Lower leg skin (tissue), 4 donors: ENCODE measurements at regions not wholly inside any gene's neighbourhood (a gene's known extent, or its start where the extent isn't known, plus 50 kb on each side); places are given as distances from the start of the nearest gene placed in this dataset.
"Not testable (repeated sequence)": the region's sequence is repeated elsewhere in the genome, so short reads cannot be mapped to it uniquely, and the experiment has no call there.

Experiments used
- DNase-seq, 2 donors: peaks; one replicate each; pipeline ENCODE4 v3.0.0-alpha.2; 2019; ENCODE audit warnings: low spot score in 2 of 2
- H3K4me3 ChIP-seq: fragments of 200-600 bp; sonication (generic); 2 replicates; pipeline ENCODE4 v1.5.1; 2017; ENCODE audit warnings: mild to moderate bottlenecking, low read depth; ENCODE audit not compliant: poor library complexity, severe bottlenecking
- POLR2A ChIP-seq, 2 donors: fragments of 450-650 bp; IDR thresholded peaks; one replicate each; pipeline ENCODE4 v1.6.1; 2016 to 2017; ENCODE audit warnings: antibody characterized with exemption in 2 of 2, mild to moderate bottlenecking in 1 of 2, moderate library complexity in 1 of 2
- WGBS, 2 donors: methylation state at CpG; one replicate each; pipeline ENCODE4 v1.1.5; 2018; 5-methylcytosine and 5-hydroxymethylcytosine counted together
- intact Hi-C: fragments of 100-400 bp; cut with DNase I; formaldehyde crosslinking; loops from one replicate; pipeline ENCODE4 v1.15.0; 2023; ENCODE audit warnings: low total_unique reads
- TF ChIP-seq, protein P1 (sequence below), 3 donors: fragments of 450-650 bp; IDR thresholded peaks; one replicate each; pipeline ENCODE4 v1.5.1; 2016; ENCODE audit warnings: antibody characterized with exemption in 3 of 3, mild to moderate bottlenecking in 3 of 3, moderate library complexity in 2 of 3

GRCh38 chr2:17460371-17461086, 57.7 kb downstream of the RAD51AP2 start:
- TF ChIP-seq, protein P1, sequence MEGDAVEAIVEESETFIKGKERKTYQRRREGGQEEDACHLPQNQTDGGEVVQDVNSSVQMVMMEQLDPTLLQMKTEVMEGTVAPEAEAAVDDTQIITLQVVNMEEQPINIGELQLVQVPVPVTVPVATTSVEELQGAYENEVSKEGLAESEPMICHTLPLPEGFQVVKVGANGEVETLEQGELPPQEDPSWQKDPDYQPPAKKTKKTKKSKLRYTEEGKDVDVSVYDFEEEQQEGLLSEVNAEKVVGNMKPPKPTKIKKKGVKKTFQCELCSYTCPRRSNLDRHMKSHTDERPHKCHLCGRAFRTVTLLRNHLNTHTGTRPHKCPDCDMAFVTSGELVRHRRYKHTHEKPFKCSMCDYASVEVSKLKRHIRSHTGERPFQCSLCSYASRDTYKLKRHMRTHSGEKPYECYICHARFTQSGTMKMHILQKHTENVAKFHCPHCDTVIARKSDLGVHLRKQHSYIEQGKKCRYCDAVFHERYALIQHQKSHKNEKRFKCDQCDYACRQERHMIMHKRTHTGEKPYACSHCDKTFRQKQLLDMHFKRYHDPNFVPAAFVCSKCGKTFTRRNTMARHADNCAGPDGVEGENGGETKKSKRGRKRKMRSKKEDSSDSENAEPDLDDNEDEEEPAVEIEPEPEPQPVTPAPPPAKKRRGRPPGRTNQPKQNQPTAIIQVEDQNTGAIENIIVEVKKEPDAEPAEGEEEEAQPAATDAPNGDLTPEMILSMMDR (IDR thresholded peaks at IDR 0.05) = no peak
- TF ChIP-seq POLR2A (IDR thresholded peaks at IDR 0.05) = no peak
- no peak for DNase-seq
- intact Hi-C loops = no loop called here
- no peak overlapping the region for H3K4me3 ChIP-seq

- no peak for DNase-seq
- H3K4me3 ChIP-seq = no peak overlapping the region
- TF ChIP-seq POLR2A (IDR thresholded peaks at IDR 0.05) = no peak
- TF ChIP-seq, protein P1 (IDR thresholded peaks at IDR 0.05) = no peak
- WGBS, 2 donors = 47 to 91% methylated on average over 2 of the region's 2 CpGs
- intact Hi-C loops = no loop called here
These were observed 62.9 kb downstream of the RAD51AP2 start for GRCh38 chr2:17455343-17455742.

DNA sequence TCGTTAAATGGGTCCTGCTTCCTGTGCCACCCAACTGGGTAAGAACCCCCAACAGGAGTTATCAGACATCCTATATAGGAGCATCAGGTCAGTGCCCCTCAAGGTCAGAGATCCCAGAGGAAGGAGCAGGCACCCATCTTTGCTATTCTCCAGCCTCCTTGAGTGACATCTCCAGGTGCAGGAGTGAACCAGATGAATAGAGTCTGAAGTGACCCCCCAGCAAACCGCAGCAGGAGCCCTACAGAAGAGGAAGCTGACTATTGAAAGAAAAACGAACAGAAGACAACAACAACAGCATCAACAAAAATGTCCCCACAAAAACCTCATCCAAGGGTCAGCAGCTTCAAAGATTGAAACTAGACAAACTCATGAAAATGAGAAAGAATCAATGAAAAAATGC, 72.0 kb downstream of the RAD51AP2 start:
- H3K4me3 ChIP-seq, intact Hi-C loops, DNase-seq: not testable (repeated sequence)
- WGBS, 2 donors = 87 to 93% methylated on average over 3 of the region's 3 CpGs

- intact Hi-C loops = no loop called here
- no peak overlapping the region for H3K4me3 ChIP-seq
- no peak for DNase-seq
- WGBS, 2 donors = 60 to 67% methylated on average over 1 of the region's 1 CpG
- no peak for TF ChIP-seq POLR2A (IDR thresholded peaks at IDR 0.05)
- TF ChIP-seq, protein P1 (IDR thresholded peaks at IDR 0.05) = no peak
These were observed 72.5 kb downstream of the RAD51AP2 start for GRCh38 chr2:17445744-17446143.

DNA sequence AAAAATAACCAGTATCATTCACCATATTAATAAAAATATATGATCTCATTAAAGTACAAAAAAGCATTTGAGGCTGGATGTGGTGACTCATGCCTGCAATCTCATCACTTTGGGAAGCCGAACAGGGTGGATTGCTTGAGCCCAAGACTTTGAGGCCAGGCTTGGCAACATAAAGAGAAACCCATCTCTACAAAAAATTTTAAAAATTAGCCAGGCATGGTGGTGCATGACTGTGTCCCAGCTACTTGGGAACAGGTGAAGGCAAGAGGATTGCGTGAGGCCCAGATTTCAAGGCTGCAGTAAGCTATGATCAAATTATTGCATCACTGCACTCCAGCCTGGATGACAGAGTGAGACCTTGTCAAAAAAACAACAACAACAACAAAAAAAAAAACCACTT, 75.9 kb downstream of the RAD51AP2 start:
- TF ChIP-seq, protein P1 (IDR thresholded peaks at IDR 0.05) = no peak
- no peak for TF ChIP-seq POLR2A (IDR thresholded peaks at IDR 0.05)
- intact Hi-C loops = no loop called here
- 75 to 76% methylated on average over 2 of the region's 2 CpGs for WGBS, 2 donors
- no peak overlapping the region for H3K4me3 ChIP-seq
- DNase-seq = no peak

GRCh38 chr2:17441790-17442189, 76.5 kb downstream of the RAD51AP2 start:
- no peak overlapping the region for H3K4me3 ChIP-seq
- 91 to 95% methylated on average over 9 of the region's 9 CpGs for WGBS, 2 donors
- TF ChIP-seq, protein P1 (IDR thresholded peaks at IDR 0.05) = no peak
- no peak for TF ChIP-seq POLR2A (IDR thresholded peaks at IDR 0.05)
- no peak for DNase-seq
- intact Hi-C loops = no loop called here
